G401 (cell line): ENCODE measurements at regions not wholly inside any gene's neighbourhood (a gene's known extent, or its start where the extent isn't known, plus 50 kb on each side); places are given as distances from the start of the nearest gene placed in this dataset.
A peak's percentile ranks its signal among the peaks of the same experiment; 100 is the strongest.
"Not testable (repeated sequence)": the region's sequence is repeated elsewhere in the genome, so short reads cannot be mapped to it uniquely, and the experiment has no call there.

ENCODE experiments used
- DNase-seq: peaks from one replicate; pipeline ENCODE4 v3.0.0-alpha.2; 2015; ENCODE audit warnings: low spot score
- in situ Hi-C: cut with HindIII; loops from 2 replicates; pipeline ENCODE4 v1.10.0; 2016; ENCODE audit warnings: low sequenced_read_pairs, mixed read lengths

DNA sequence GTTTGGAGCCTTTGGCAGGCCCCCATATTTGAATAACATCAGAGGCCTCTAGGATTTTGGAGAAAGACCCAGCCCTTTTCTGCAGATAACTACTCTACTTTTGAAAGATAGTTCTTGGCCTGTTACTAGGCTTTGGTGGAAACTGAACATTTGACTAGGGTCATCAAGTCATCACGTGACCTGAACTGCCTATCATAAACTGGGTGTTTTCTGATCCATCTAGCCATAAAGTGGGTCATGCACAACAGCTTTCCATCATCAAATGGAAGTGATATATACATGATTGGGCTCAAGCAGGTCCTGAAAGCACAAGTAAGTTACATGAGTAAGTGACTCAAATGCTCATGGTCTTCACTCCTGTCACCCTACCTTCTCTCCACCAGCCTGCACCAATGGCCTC, 552.3 kb upstream of the GRM3 start:
- DNase-seq, result no peak
- in situ Hi-C loops, result no loop called here

DNA sequence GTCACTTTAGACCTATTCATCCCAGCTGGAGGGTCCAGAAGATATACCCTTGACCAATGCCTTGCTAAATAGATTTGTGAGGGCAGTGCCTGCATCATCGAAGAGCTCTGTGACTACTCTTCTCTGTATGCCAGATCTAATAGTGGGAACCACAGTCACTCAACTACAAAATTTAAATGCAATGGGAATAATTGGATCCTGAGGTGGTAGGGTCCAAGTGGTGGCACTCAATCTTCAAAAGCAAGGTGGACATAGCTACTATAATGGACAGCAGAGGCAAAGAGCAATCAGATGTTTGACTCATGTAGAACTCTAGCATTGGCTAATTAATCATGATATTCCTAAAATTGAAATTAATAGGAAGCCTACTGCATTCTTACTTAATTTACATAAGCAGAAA, 554.3 kb upstream of the GRM3 start:
- in situ Hi-C loops, result no loop called here
- no peak for DNase-seq

DNA sequence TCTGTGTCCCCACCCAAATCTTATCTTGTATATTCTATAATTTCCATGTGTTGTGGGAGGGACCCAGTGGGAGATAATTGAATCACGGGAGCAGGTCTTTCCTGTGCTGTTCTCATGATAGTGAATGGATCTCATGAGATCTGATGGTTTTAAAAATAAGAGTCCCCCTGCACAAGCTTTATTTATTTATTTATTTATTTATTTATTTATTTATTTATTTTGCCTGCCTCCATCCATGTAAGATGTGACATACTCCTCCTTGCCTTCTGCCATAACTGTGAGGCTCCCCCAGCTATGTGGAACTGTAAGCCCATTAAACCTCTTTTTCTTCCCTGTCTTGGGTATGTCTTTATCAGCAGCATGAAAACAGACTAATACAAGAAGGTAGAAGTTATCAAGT, 579.1 kb upstream of the GRM3 start:
- DNase-seq, in situ Hi-C loops: not testable (repeated sequence)

DNA sequence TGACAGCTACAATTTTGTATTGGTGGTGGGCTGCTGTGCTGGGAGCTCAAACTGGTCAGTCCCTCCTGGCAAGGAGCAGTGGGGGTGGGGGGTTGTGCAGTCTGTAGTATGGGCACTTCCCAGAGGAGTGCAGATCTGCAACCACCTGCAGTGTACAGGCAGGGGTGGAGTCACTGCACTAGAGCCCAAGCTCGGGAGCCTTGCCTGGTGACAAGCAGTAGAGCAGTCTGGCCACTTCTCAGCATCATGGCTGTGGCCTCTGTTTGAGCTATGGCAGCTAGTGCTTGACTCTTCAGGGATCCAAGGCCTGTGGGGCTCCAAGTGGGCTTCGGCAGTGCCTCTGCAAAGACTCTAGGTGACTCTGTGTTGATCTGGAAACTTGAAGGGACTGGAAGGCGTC, 585.1 kb upstream of the GRM3 start:
- in situ Hi-C loops, result no loop called here
- DNase-seq, result no peak

DNA sequence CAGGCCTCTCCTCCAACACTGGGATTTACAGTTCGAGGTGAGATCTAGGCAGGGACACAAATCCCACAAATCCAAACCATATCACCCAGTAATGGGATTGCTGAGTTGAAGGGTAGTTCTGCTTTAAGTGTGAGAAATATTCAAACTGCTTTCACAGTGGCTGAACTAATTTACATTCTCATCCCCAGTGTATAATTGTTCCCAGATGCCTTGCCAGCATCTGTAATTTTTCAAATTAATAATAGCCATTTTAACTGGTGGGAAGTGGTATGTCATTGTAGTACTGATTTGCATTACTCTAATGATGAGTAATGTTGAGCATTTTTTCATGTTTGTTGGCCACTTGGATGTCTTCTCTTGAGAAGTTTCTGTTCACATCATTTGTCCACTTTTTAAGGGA, 592.8 kb upstream of the GRM3 start:
- in situ Hi-C loops, result no loop called here
- no peak for DNase-seq

DNA sequence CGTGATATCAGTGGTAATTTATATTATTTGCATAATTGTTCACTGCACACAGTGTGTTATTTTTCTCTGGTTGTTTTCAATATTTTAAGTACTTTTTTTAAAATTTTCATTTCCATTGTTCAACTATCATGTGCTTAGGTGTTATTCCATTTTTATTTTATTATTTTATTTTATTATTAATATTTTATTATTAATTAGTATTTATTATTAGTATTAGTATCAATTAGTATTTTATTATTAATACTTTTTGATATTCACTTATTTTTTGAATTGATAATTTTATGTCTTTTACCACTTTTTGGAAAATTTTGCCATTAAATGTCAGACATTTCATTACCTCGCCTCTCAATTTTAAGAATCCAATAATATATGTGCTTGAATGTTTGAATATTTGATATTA, 593.8 kb upstream of the GRM3 start:
- in situ Hi-C loops, result no loop called here
- no peak for DNase-seq

DNA sequence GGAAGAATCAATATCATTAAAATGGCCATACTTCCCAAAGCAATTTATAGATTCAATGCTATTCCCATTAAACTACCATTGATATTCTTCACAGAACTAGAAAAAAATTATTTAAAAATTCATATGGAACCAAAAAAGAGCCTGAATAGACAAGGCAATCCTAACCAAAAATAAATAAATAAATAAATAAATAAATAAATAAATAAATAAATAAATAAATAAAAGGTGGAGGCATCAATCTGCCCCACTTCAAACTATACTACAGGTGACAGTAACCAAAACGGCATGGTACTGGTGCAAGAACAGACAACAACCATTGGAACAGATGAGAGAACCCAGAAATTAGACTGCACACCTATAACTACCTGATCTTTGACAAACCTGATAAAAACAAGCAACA, 598.5 kb upstream of the GRM3 start:
- in situ Hi-C loops, DNase-seq: not testable (repeated sequence)

DNA sequence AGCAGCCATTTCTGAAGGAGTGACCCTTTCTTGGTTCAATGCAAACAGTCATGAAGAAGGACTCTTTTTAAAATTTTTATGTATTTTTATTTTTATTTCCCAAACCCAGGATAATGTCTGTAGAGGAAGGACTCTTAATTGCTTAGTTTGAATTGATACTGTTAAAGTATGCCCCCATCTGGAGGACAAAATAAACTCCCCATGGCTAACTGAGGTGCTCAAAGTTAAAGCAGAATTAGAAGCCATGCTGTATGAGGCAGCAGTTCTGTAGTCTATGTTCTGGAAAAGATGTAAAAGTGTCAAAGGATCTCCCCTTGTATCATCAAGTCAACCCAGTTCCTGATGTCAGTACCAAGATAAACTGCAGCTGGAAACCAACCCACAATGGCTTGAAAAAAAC, 617.9 kb upstream of the GRM3 start:
- in situ Hi-C loops, result no loop called here
- no peak for DNase-seq

DNA sequence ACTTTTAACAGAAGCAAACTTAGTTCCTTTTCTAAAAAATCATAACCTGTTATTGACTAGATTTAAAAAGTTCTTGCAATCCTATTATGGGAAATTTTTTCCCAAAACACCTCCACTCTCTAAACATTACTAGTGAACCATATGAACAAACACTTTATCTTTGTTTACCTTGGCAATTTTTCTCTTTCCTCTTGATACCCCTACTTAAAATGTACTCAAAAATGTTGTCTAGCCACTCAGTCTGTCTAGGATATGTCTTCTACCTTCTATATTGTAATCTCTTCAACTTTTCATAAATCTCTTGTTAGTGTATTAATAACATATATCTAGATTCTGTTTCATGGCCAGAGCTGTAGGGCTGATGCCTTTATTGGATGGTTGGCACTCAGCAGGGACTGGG, 630.0 kb upstream of the GRM3 start:
- in situ Hi-C loops, result no loop called here
- no peak for DNase-seq

DNA sequence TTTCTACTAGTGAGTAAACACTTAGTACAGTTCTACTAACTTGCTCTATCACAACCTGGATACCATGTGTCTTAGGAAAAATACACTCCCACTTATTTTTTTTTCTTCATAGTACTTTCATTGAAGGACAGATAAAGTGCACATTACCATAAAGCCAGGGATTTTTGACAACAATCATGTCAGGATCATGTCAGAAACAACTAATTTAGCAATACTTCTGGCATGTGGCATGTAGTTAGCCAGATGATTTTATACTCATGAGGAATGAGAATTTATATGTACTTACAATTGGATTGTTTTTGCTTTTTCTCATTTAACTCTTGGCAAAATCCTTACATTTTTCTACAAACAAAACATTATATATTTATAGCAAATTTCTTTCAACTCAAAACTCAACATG, 630.7 kb upstream of the GRM3 start:
- in situ Hi-C loops, result no loop called here

DNA sequence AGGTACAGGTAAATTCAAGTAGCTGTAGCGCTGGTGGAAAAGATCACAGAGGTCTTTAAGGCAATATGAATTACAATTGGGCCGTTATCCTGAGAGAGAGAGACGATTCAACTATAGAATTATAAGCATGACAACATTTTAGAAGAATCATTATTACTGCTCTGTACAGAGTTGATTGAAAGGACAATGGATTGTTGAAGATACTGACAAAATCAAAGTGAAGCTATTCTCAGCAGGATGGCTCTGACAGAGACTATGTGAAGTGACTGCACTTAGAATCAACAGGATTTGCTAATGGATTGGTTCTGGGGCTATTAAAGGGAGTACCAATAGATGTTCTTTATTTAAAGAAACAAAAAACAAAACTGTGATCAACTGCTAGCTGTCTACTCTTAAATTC, 634.8 kb upstream of the GRM3 start:
- no peak for DNase-seq
- in situ Hi-C loops, result no loop called here

More for the DNA sequence above, 630.7 kb upstream of the GRM3 start:
- no peak for DNase-seq

DNA sequence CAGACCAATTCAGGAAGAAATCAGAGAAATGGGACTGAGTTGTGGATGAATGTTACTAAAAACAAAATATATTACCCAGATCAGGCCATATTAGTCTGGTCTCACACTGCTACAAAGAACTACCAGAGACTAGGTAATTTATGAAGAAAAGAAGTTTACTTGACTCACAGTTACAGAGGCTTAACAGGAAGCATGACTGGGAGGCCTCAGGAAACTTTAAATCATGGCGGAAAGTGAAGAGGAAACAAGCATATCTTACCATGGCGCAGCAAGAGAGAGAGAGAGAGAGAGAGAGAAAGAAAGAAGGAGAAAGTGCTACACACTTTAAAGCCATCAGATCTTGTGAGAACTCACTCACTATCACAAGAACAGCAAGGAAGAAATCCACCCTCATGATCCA, 636.8 kb upstream of the GRM3 start:
- DNase-seq, result no peak
- in situ Hi-C loops, result no loop called here

DNA sequence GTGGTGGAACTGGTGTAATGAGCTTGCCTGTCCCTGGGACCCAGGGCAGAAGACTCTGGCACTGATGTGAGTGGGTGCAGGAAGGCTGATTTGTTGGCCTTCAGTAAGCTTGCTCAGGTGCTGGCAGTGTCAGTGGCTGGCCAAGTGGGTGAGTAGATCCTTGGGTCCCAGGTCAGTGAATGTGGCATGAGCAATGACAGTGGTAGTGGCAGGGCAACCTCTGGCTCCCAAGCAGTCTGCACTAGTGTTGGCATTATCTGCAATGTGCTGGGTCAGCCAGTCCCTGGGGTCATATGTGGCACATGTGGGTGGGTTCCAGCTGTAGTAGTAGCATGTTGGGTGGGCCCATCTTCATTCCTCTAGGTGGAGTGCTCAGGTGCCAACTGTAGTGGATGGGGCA, 640.9 kb upstream of the GRM3 start:
- in situ Hi-C loops, result no loop called here
- no peak for DNase-seq

DNA sequence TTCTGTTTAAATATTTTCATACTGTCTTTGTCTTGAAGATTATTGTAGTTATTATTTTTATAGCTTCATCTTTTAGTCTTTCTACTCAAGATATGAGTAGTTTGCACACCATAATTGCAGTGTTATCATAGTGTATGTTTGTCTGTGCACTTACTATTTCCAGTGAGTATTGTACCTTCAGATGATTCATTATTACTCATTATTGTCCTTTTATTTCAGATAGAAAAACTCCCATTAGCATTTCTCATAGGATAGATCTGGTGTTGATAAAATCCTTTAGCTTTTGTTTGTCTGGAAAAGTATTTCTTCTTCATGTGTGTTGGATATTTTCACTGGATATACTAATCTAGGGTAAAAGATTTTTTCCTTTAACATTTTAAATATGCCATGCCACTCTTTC, 646.2 kb upstream of the GRM3 start:
- no peak for DNase-seq
- in situ Hi-C loops, result no loop called here

DNA sequence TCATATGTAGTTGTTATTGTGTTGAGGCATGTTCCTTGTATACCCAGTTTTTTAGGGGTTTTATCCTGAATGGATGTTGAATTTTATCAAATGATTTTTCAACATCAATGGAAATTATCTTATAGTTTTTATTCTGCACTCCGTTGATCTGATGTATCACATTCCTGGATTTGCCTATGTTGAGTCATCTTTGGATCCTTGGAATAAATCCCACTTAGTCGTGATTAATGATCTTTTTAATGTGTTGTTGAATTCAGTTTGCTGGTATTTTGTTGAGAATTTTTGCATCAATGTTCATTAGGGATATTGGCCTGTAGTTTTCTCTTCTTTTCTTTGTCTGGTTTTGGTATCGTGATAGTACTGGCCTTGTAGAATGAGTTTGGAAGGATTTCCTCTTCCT, 648.6 kb upstream of the GRM3 start:
- in situ Hi-C loops, result no loop called here
- DNase-seq, result no peak

DNA sequence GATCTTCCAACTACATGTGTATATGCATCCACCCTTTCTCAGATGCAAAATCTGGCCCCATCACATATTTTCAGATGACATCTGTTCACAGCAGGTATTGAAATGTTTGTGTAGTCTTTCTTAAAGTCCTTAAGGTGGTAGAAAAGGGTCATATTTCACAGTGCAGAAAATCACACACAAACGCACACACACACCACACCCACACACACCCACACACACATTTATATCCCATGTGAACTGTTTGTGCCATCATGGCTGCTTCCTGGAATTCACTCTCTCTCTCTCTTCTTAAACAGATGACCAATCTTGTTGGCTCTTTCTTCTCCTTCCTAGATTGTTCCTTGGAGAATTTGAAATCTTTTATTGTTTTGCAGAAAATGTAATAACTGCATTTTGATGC, 663.0 kb upstream of the GRM3 start:
- in situ Hi-C loops, result no loop called here

DNA sequence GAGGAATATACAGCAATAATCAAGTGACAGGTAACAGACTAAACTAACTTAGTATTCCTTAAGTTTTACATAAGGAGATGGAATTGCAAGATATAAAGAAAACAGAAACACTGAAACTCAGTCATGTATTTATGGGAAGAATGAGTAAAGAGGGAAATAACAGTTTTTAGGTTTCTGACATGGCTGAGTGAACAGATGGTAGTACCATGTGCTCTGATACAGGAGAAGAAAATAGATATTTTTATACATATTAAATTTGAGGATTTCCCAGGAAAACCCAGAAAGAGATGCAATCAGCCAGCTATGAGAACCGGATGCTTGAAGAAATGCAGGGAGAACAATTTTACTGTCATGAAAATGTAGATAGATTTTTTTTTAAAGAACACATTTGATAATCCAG, 669.5 kb upstream of the GRM3 start:
- peak; percentile 68 for DNase-seq
- in situ Hi-C loops, result no loop called here

More for the DNA sequence above, 663.0 kb upstream of the GRM3 start:
- DNase-seq, result no peak

DNA sequence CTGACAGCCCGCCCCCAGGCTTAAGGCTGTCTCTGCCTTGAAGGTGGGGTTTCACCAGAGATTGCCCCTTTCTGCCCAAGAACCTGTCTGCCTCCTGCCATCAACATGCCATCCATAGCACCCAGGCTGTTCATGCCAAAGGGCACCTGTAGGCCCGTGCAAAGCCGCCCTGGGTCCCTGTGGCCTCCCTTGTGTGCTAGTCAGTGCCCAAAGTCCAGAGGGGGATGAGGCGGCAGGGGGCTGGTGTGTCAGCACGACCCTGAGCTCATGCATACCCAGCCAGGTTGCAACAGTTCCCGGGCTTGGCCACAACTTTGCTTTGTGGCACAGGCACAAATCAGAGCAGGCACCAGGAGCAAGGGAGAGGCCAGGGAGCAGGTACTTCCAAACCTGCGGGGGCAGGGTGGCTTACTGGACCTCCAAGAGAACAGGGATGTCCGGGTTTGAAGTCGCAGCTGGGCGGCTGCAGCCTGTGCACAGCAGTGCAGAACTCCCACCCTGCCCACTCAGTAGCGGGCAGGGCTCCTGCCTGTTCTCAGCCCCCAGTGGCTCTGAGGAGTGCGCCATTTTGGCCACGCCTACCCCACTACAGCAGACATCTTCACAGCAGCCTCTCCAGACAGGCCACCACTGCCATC, 671.1 kb upstream of the GRM3 start:
- in situ Hi-C loops, result no loop called here
- DNase-seq, result no peak

DNA sequence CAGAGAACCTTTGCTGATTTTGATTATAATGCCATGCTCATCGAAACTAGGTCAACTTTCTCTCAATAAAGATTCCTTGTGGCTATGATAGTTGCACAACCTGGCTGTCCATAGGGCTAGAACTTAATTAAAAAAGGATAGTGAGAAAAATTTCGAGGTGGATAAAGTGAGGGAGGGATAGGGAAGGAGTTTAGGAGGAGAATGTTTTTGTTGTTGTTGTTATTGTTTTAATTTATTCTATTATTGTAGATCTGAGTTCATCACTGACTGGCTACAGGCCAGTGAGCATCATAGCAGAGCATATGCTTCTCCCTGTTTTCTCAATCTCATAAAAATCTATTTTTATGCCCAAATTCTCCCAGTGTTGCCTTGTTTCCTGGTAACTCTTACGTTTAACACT, 688.7 kb upstream of the GRM3 start:
- DNase-seq, result peak; percentile 75
- in situ Hi-C loops, result no loop called here

DNA sequence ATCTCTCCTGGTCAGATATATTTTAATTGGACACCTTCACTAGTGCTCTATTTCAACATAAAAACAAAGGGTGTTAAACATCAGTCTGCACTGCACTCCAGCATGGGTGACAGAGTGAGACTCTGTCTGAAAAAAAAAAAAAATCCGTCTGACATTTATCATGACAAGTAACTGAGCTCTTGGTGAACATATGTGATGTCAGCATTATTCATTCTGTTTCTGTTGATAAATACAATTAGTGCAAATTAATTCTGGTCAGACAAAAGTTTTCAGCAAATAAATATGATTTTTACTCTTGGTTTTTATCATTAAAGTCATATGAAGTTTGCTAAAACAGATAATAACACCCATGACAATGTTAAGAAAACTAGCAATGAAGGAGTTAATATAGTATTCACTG, 692.8 kb upstream of the GRM3 start:
- in situ Hi-C loops, result no loop called here

DNA sequence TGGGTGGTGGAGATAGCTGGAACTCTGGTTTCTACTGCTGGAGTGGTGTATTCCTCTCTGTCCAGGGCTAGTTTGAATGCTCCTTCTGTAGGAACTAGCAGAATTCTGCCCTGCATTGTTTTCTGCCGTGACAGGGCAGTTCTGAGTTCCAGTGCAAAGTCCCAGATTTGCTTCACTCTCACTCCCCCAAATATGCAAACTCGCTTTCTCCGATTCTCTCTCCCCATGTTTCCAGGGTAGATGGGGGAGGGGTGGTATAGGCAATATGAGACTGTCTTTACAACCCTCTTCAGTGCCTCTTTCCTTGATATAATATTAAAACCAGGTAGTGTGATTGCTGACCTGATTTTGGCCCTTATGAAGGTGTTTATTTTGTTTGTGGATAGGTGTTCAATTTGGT, 693.3 kb upstream of the GRM3 start:
- DNase-seq, result no peak
- in situ Hi-C loops, result no loop called here

More for the DNA sequence above, 692.8 kb upstream of the GRM3 start:
- no peak for DNase-seq

DNA sequence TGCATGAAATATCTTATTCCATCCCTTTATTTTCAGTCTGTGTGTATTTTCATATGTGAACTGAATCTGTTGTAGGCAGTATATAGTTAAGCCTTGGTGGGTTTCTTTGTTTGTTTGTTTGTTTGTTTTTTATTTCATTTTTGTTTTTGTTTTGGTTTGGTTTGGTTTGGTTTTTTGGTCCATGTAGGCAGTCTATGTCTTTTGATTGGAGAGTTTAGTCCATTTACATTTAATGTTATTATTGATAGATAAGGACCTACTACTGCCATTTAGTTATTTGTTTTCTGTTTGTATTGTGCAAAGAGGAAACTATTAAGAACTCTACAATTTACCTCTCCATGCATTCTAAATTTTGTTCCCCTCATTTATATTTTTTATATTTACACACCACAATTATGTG, 695.9 kb upstream of the GRM3 start:
- in situ Hi-C loops, result no loop called here
- DNase-seq, result no peak
